BLaER1 (cell line): ENCODE measurements at regions not wholly inside any gene's neighbourhood (a gene's known extent, or its start where the extent isn't known, plus 50 kb on each side); places are given as distances from the start of the nearest gene placed in this dataset.
"Not testable (repeated sequence)": the region's sequence is repeated elsewhere in the genome, so short reads cannot be mapped to it uniquely, and the experiment has no call there.

ENCODE experiments used
- H3K27ac ChIP-seq: shearing (Covaris generic); formaldehyde crosslinking; 2 replicates; pipeline ENCODE4 v1.8.1; 2022
- H3K27me3 ChIP-seq: shearing (Covaris generic); formaldehyde crosslinking; 2 replicates; pipeline ENCODE4 v1.8.1; 2022
- H3K36me3 ChIP-seq: shearing (Covaris generic); formaldehyde crosslinking; 2 replicates; pipeline ENCODE4 v1.8.1; 2022
- H3K4me1 ChIP-seq: shearing (Covaris generic); formaldehyde crosslinking; 2 replicates; pipeline ENCODE4 v1.8.1; 2022
- H3K4me2 ChIP-seq: shearing (Covaris generic); formaldehyde crosslinking; 2 replicates; pipeline ENCODE4 v1.8.1; 2022
- H3K4me3 ChIP-seq: shearing (Covaris generic); formaldehyde crosslinking; 2 replicates; pipeline ENCODE4 v1.8.1; 2022
- H3K9ac ChIP-seq: shearing (Covaris generic); formaldehyde crosslinking; 2 replicates; pipeline ENCODE4 v1.8.1; 2022
- H3K9me3 ChIP-seq: shearing (Covaris generic); formaldehyde crosslinking; 2 replicates; pipeline ENCODE4 v1.8.1; 2022
- H4K20me1 ChIP-seq: shearing (Covaris generic); formaldehyde crosslinking; 2 replicates; pipeline ENCODE4 v1.8.1; 2022
- Cebpa-rat ChIP-seq: shearing (Covaris generic); IDR thresholded peaks from 2 replicates; pipeline ENCODE4 v1.8.1; 2022

DNA sequence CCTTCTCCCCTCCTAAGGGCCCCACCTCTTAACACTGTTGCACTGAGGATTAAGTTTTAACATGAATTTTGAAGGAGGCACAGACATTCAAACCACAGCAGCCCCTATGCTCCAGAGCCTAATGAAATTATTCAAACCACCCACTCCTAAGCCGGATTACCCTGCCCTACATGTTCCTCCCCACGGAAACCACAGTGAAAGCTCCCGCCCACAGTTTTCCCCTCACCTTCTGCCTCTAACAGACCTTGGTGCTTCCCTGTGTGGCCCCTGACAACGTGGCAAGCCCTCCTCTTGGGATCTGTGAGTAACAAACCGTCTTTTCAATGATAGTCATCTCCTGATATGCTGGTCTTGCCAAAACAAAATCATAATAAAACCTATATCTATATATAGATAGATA, 74.8 kb downstream of the RIN2 start:
- no peak for TF ChIP-seq Cebpa-rat
- Histone ChIP-seq H3K27ac (no peak overlapping the region), H3K27me3 (no peaks in the 10 kb centered on the region), H3K9ac (no peak overlapping the region), H3K4me3 (no peak overlapping the region), H3K9me3 (no peaks in the 10 kb centered on the region), H3K36me3 (no peaks in the 10 kb centered on the region), H4K20me1 (no peaks in the 10 kb centered on the region), H3K4me1 (peaks cover 32% of the 10 kb centered on the region), H3K4me2 (peak overlapping the region; percentile 45)

DNA sequence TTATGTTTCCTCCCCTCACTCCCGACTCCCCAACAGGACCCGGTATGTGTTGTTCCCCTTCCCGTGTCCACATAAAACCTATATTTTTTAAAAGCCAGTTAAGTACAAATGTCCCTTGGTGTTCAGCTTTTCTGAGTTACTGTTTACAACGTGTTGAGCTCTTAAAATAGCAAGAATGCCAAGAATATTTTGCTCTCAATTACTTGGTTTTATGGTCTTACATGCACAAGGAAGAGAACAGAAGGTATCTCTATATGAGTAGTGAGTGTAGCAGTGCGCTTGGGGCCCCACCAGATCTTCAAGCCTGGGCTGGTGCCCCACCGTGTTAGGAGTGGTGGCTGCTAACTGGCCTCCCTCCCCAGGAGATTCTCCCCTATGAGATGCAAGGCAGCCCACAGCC, 75.3 kb downstream of the RIN2 start:
- no peak overlapping the region for H3K27ac ChIP-seq
- H3K9me3 ChIP-seq: no peaks in the 10 kb centered on the region
- no peaks in the 10 kb centered on the region for H4K20me1 ChIP-seq
- no peak overlapping the region for H3K4me3 ChIP-seq
- H3K27me3 ChIP-seq: no peaks in the 10 kb centered on the region
- no peak overlapping the region for H3K9ac ChIP-seq
- peaks cover 27% of the 10 kb centered on the region for H3K4me1 ChIP-seq
- H3K4me2 ChIP-seq: no peak overlapping the region
- no peaks in the 10 kb centered on the region for H3K36me3 ChIP-seq
- no peak for TF ChIP-seq Cebpa-rat

DNA sequence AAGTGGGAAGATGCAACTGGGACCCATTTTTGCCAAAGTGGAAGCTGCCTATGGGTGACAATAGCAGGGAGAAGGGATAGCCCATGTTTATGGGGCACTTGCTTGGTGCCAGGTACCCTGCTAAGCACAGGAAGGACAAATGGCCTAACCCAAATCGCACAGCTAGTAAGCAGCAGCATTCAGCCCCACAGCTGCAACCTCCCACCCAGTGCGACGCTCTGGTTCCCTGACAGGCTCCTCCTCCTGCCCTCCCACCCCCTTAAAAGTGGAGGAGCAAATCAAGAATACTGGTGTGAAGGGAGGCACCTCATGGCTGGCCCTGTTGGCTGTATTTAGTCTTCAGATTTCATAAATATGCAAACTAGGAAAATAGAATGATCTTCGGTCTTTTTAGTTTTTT, 76.2 kb downstream of the RIN2 start:
- Histone ChIP-seq H3K4me1 (peaks cover 18% of the 10 kb centered on the region), H3K9me3 (no peaks in the 10 kb centered on the region), H3K4me3 (no peak overlapping the region), H3K27ac (no peak overlapping the region), H4K20me1 (no peaks in the 10 kb centered on the region), H3K27me3 (no peaks in the 10 kb centered on the region), H3K36me3 (no peaks in the 10 kb centered on the region), H3K9ac (no peak overlapping the region), H3K4me2 (no peak overlapping the region)
- TF ChIP-seq Cebpa-rat: no peak

DNA sequence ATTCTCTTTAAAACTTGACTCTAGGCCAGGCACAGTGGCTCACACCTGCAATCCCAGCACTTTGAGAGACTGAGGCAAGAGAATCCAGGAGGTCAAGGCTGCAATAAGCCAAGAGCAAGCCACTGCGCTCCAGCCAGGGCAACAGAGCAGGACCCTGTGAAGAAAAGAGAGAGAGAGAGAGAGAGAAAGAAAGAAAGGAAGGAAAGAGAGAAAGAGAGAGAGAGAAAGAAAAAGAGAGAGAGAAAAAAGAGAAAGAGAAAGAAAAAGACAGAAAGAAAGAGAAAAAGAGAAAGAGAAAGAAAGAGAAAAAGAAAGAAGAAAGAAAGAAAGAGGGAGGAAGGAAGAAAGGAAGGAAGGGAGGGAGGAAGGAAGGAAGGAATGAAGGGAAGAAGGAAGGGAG, 76.7 kb downstream of the RIN2 start:
- no peak overlapping the region for H3K27ac ChIP-seq
- H3K4me1 ChIP-seq: peaks cover 17% of the 10 kb centered on the region
- H3K9ac ChIP-seq: no peak overlapping the region
- TF ChIP-seq Cebpa-rat: no peak
- H3K27me3 ChIP-seq: no peaks in the 10 kb centered on the region
- no peaks in the 10 kb centered on the region for H3K36me3 ChIP-seq
- H3K4me3 ChIP-seq: no peak overlapping the region
- no peaks in the 10 kb centered on the region for H4K20me1 ChIP-seq
- H3K4me2 ChIP-seq: no peak overlapping the region
- no peaks in the 10 kb centered on the region for H3K9me3 ChIP-seq

DNA sequence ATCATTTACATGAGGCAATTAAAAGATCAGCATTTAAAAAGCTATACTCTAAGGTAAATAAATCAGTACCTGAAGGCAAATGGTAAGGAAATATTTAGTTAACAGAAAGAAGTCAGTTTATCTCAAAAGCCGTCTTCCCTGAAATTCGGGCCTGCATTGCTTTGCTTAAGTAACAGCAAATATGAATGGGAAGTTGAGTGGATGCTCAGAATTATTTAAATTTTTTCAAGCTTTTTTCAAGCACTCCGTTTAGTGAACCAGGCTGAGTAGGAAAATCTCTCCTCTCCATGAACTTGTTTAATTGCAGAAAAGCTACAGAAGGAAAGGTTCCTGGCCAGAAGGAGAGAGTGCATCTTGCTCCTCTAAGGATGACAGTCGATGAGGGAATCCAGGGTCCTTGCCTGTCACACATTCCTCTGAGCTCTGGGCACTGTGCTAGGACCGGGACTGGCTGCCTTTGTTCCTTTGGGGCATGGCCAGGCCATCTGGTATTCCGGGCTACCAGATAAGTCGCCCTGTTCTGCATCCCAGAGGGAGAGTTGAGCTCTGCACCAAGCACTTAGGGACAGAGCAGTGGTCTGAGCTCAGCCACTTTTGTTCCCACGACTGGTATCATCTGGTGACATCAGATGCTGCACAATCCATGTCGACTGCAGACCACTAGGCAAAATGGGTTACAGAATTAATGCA, 77.6 kb downstream of the RIN2 start:
- Histone ChIP-seq H3K4me3 (no peak overlapping the region), H3K9ac (no peak overlapping the region), H3K4me2 (no peak overlapping the region), H4K20me1 (no peaks in the 10 kb centered on the region), H3K9me3 (no peaks in the 10 kb centered on the region), H3K36me3 (no peaks in the 10 kb centered on the region), H3K27me3 (no peaks in the 10 kb centered on the region), H3K4me1 (peaks cover 17% of the 10 kb centered on the region), H3K27ac (no peak overlapping the region)
- no peak for TF ChIP-seq Cebpa-rat

DNA sequence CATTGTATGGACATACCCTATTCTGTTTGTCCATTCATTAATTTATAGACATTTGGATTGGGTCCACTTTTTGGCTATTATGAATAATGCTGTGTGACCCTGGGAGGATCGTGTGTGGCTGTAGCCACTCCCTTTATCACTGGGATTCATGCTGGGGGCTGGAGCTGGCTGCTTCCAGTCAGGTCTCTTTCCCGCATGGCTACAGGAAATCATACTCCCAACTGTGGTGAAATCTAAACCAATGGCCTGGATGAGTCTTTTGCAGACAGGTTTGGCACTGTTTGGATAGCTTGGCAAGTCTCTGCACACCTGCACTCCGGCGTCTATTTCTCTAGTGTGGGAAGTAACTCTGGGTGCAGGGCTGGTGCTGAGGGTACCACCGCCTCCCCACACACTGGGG, 80.4 kb downstream of the RIN2 start:
- H3K4me2 ChIP-seq: no peak overlapping the region
- no peak overlapping the region for H3K27ac ChIP-seq
- no peaks in the 10 kb centered on the region for H3K36me3 ChIP-seq
- H3K9ac ChIP-seq: no peak overlapping the region
- H3K4me1 ChIP-seq: peaks cover 6% of the 10 kb centered on the region
- no peaks in the 10 kb centered on the region for H3K27me3 ChIP-seq
- no peaks in the 10 kb centered on the region for H4K20me1 ChIP-seq
- H3K4me3 ChIP-seq: no peak overlapping the region
- H3K9me3 ChIP-seq: peaks cover 23% of the 10 kb centered on the region
- no peak for TF ChIP-seq Cebpa-rat

DNA sequence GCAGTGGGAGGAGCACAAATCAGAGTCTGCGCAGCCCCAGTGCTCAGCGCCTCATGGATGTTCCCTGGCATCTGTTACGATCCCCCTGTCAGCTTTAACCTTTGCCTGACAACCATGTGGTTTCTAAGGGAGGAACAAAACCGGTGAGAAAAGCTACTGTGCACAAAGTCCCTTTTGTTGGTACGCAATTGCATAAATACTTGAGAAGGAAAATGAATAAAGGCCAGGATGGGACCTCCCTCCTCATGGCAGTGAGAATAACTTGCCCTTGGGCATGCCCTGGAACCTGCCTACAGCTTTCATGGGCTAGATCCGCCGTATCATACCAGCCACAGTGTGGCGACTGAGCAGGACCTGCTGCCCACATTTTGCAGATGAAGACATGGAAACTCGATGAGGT, 81.0 kb downstream of the RIN2 start:
- Histone ChIP-seq H3K9ac (no peak overlapping the region), H3K27me3 (no peaks in the 10 kb centered on the region), H3K4me1 (peaks cover 6% of the 10 kb centered on the region), H4K20me1 (no peaks in the 10 kb centered on the region), H3K9me3 (peaks cover 23% of the 10 kb centered on the region), H3K4me3 (no peak overlapping the region), H3K36me3 (no peaks in the 10 kb centered on the region), H3K27ac (no peak overlapping the region), H3K4me2 (no peak overlapping the region)
- TF ChIP-seq Cebpa-rat: no peak

DNA sequence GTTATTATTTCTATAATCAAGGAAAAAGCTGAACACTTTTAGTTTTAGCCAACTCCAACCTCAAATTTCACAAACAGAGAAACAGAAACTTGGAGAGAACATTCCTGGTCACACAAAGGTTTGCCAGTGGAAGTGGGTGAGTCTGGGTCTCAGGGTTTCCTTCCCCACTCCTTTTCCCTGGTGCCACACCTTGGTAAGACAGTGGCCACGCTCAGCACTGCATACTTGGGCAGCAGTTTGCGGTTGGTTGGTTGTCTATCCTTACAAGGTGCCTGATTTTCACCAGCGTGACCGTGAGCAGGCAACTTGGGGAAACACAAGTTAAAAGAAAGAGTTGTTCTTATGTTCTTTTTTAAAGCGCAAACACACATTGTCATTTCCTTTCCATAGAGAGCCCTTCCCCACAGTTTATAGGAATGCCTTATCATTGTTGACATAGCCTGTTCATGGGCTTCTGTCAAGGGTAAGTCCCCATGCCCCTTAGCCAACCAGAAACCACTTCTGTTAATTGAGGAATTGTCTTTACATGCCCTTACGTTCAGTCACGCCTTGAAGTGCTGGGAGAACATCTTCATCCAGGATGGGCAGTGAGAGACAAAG, 82.2 kb downstream of the RIN2 start:
- TF ChIP-seq Cebpa-rat: no peak

DNA sequence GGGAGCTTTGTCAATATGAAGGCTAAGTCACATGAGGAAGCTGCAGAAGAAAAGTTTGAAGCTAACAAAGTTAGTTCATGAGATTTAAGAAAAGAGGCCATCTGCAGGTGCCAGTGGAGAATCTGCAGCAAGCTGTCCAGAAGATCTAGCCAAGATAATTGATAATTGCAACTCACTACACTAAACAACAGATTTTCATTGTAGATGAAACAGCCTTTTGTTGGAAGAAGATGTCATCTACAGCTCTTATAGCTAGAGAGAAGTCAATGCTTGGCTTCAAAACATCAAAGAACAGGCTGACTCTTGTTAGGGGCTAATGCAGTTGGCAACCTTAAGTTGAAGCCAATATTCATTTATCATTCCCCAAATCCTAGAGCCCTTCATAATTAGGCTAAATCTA, 83.7 kb downstream of the RIN2 start:
- H3K4me2 ChIP-seq: no peak overlapping the region
- H3K4me3 ChIP-seq: no peak overlapping the region
- no peaks in the 10 kb centered on the region for H4K20me1 ChIP-seq
- H3K36me3 ChIP-seq: no peaks in the 10 kb centered on the region
- peaks cover 23% of the 10 kb centered on the region for H3K9me3 ChIP-seq
- H3K4me1 ChIP-seq: no peaks in the 10 kb centered on the region
- H3K9ac ChIP-seq: no peak overlapping the region
- no peak overlapping the region for H3K27ac ChIP-seq
- H3K27me3 ChIP-seq: no peaks in the 10 kb centered on the region
- no peak for TF ChIP-seq Cebpa-rat

More for the DNA sequence above, 82.2 kb downstream of the RIN2 start:
- H3K4me3 ChIP-seq: no peak overlapping the region
- no peaks in the 10 kb centered on the region for H4K20me1 ChIP-seq
- H3K4me1 ChIP-seq: no peaks in the 10 kb centered on the region
- no peak overlapping the region for H3K4me2 ChIP-seq
- H3K9me3 ChIP-seq: peaks cover 23% of the 10 kb centered on the region
- no peaks in the 10 kb centered on the region for H3K36me3 ChIP-seq
- no peak overlapping the region for H3K9ac ChIP-seq
- no peak overlapping the region for H3K27ac ChIP-seq
- no peaks in the 10 kb centered on the region for H3K27me3 ChIP-seq

DNA sequence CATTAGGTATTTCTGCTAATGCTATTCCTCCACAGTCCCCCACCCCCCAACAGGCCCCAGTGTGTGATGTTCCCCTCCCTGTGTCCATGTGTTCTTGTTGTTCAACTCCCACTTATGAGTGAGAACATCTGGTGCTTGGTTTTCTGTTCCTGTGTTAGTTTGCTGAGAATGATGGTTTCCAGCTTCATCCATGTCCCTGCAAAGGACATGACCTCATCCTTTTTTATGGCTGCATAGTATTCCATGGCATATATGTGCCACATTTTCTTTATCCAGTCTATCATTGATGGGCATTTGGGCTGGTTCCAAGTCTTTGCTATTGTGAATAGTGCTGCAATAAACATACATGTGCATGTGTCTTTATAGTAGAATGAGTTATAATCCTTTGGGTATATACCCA, 86.8 kb downstream of the RIN2 start:
- not testable (repeated sequence) for H3K36me3 ChIP-seq, H3K4me1 ChIP-seq, H4K20me1 ChIP-seq, H3K27ac ChIP-seq, H3K4me3 ChIP-seq, H3K27me3 ChIP-seq, H3K4me2 ChIP-seq, H3K9ac ChIP-seq
- H3K9me3 ChIP-seq: peaks cover 23% of the 10 kb centered on the region

DNA sequence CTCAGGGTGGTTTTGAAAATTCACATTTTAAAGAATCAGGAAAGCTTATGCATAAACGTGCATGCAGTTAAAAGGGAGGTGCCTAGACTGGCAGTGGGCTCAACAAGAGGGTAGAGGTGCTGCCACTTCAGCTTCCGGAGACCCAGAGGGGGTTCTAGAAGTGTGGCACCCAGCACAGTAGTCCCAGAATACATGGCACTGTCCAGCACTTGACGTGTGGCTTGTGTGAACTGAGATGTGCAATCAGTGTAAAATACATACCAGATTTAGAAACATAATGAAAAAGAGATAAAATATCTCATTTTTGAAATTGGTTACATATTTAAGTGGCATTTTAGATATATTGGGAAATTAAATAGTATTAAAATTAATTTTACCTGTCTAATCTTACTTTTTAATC, 89.3 kb downstream of the RIN2 start:
- H3K27ac ChIP-seq: no peak overlapping the region
- no peak for TF ChIP-seq Cebpa-rat
- H3K9ac ChIP-seq: no peak overlapping the region
- no peak overlapping the region for H3K4me2 ChIP-seq
- H3K27me3 ChIP-seq: no peaks in the 10 kb centered on the region
- no peaks in the 10 kb centered on the region for H3K36me3 ChIP-seq
- no peak overlapping the region for H3K4me3 ChIP-seq
- H4K20me1 ChIP-seq: no peaks in the 10 kb centered on the region
- H3K9me3 ChIP-seq: peaks cover 8% of the 10 kb centered on the region
- H3K4me1 ChIP-seq: peaks cover 18% of the 10 kb centered on the region; the same call in 1 of the 2 replicates
